Muscle layer of duodenum (tissue), 2 donors: ENCODE measurements at regions not wholly inside any gene's neighbourhood (a gene's known extent, or its start where the extent isn't known, plus 50 kb on each side); places are given as distances from the start of the nearest gene placed in this dataset.
A peak's percentile ranks its signal among the peaks of the same experiment; 100 is the strongest.

ENCODE experiments used
- H3K27ac ChIP-seq: one replicate; pipeline ENCODE4 v1.7.0; 2013; ENCODE audit warnings: mild to moderate bottlenecking, low read length
- H3K27me3 ChIP-seq: one replicate; pipeline ENCODE4 v1.7.0; 2013; ENCODE audit warnings: low read depth, mild to moderate bottlenecking, control low read depth, low read length
- H3K36me3 ChIP-seq, 2 donors: one replicate each; pipeline ENCODE4 v1.7.0; 2013; ENCODE audit warnings: low read length in 2 of 2, control low read depth in 1 of 2, mild to moderate bottlenecking in 1 of 2; ENCODE audit not compliant: insufficient read depth in 2 of 2, control insufficient read depth in 1 of 2
- H3K4me1 ChIP-seq, 2 donors: one replicate each; pipeline ENCODE4 v1.7.0; 2013; ENCODE audit warnings: low read length in 2 of 2, mild to moderate bottlenecking in 2 of 2, control low read depth in 1 of 2, moderate library complexity in 1 of 2; ENCODE audit not compliant: insufficient read depth in 2 of 2, control insufficient read depth in 1 of 2
- H3K4me3 ChIP-seq, 2 donors: one replicate each; pipeline ENCODE4 v1.7.0; 2013; ENCODE audit warnings: low read length in 2 of 2, low read depth in 1 of 2, mild to moderate bottlenecking in 1 of 2
- H3K9me3 ChIP-seq, 2 donors: one replicate each; pipeline ENCODE4 v1.7.0; 2013; ENCODE audit warnings: low read length in 2 of 2, control low read depth in 1 of 2, mild to moderate bottlenecking in 1 of 2; ENCODE audit not compliant: control insufficient read depth in 1 of 2
- donor health status: healthy.

- Histone ChIP-seq H3K27ac (no peak overlapping the region), H3K4me1 (peaks cover 0 to 3% of the 10 kb centered on the region in 2 donors), H3K9me3 (no peaks in the 10 kb centered on the region), H3K27me3 (no peaks in the 10 kb centered on the region), H3K4me3 (no peak overlapping the region), H3K36me3 (no peaks in the 10 kb centered on the region)
Observed at GRCh38 chr5:1952444-1953099, 69.8 kb upstream of the IRX4 start.

DNA sequence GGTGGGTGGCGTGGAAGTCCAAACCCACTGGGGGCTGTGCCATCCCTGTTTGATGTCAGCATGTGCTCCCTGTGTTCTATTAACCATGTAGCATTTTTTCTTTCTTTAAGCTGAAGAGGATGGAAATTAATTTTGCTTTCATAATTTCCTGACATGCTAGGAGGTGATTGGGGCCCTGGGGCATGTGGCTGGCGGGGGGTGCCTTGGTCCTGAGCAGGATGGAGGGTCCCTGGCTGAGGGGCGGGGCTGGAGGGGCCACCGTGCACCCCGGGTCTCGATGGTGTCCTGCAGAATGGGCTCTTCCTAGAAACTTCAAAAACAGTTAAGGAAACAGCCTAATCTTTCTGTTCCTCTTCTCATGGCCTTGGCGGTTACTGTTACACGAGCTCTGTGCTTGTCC, 69.3 kb upstream of the IRX4 start:
- no peak overlapping the region for H3K27ac ChIP-seq

DNA sequence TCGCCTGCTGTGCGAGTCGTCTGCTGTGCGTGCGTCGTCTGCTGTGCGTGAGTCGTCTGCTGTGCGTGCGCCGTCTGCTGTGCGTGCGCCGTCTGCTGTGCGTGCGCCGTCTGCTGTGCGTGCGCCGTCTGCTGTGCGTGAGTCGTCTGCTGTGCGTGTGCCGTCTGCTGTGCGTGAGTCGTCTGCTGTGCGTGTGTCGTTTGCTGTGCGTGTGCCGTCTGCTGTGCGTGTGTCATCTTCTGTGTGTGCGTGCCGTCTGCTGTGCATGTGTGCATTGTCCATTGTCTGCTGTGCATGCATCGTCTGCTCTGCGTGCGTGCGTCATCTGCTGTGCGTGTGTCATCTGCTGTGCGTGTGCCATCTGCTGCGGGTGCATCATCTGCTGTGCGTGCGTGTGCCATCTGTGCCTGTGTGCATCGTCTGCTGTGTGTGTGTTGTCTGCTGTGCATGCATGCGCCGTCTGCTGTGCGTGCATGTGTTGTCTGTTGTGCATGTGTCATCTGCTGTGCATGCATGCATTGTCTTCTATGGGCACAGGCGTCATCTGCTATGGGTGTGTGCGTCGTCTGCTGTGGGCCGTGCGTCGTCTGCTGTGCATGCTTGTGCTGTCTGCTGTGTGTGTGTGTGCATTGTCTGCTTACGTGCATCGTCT, 68.6 kb upstream of the IRX4 start:
- no peaks in the 10 kb centered on the region for H3K27me3 ChIP-seq
- H3K27ac ChIP-seq: no peak overlapping the region
- no peaks in the 10 kb centered on the region for H3K9me3 ChIP-seq
- H3K4me1 ChIP-seq: peaks cover 0 to 3% of the 10 kb centered on the region in 2 donors
- H3K36me3 ChIP-seq: no peaks in the 10 kb centered on the region
- H3K4me3 ChIP-seq: no peak overlapping the region

More for the DNA sequence above, 69.3 kb upstream of the IRX4 start:
- Histone ChIP-seq H3K9me3 (no peaks in the 10 kb centered on the region), H3K4me3 (no peak overlapping the region), H3K4me1 (peaks cover 0 to 3% of the 10 kb centered on the region in 2 donors), H3K27me3 (no peaks in the 10 kb centered on the region), H3K36me3 (no peaks in the 10 kb centered on the region)

GRCh38 chr5:1950708-1951103, 68.0 kb upstream of the IRX4 start:
- H3K4me1 ChIP-seq: peaks cover 0 to 3% of the 10 kb centered on the region in 2 donors
- no peak overlapping the region for H3K4me3 ChIP-seq
- no peak overlapping the region for H3K27ac ChIP-seq
- H3K27me3 ChIP-seq: no peaks in the 10 kb centered on the region
- no peaks in the 10 kb centered on the region for H3K9me3 ChIP-seq
- H3K36me3 ChIP-seq: no peaks in the 10 kb centered on the region

DNA sequence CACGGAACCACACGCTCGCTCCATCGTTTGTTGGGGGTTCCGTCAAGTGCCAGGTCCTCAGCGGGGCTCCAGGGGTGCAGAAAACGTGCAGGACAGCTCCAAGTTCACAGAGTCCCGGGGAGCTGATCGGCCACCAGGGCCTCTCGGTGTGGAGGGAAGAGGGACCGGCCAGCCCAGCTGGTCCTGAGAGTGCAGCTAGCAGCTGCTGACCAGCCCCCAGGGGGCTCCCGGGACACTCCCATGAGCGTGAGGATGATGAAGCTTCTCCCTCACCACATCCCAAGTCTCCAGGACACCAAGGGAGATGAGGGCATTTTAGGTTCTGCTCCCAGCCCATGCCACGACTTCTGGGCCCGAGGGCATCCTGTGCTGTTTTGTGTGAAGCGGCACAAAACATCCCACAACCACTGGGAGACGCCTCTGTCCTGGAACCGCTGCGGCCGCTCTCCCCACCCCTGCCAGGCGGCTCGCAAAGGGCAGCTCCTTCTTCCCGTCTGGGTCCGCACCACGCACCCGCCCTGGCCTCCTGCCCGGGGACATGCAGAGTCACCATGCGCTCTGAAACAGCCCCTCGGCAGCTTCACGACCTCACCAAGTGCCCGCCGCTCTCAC, 67.5 kb upstream of the IRX4 start:
- no peaks in the 10 kb centered on the region for H3K9me3 ChIP-seq
- no peak overlapping the region for H3K27ac ChIP-seq
- no peaks in the 10 kb centered on the region for H3K36me3 ChIP-seq
- H3K27me3 ChIP-seq: no peaks in the 10 kb centered on the region
- peaks cover 0 to 3% of the 10 kb centered on the region in 2 donors for H3K4me1 ChIP-seq
- no peak overlapping the region for H3K4me3 ChIP-seq

GRCh38 chr5:1949253-1949652, 66.5 kb upstream of the IRX4 start:
- Histone ChIP-seq H3K27me3 (no peaks in the 10 kb centered on the region), H3K27ac (no peak overlapping the region), H3K4me1 (peaks cover 0 to 3% of the 10 kb centered on the region in 2 donors), H3K4me3 (peak overlapping the region; percentile 4 to 48), H3K36me3 (no peaks in the 10 kb centered on the region), H3K9me3 (no peaks in the 10 kb centered on the region)

GRCh38 chr5:1948663-1949191, 66.0 kb upstream of the IRX4 start:
- H3K4me3 ChIP-seq: peak overlapping the region; percentile 4 to 48
- no peaks in the 10 kb centered on the region for H3K27me3 ChIP-seq
- no peak overlapping the region for H3K27ac ChIP-seq
- no peaks in the 10 kb centered on the region for H3K9me3 ChIP-seq
- H3K4me1 ChIP-seq: peaks cover 0 to 3% of the 10 kb centered on the region in 2 donors
- no peaks in the 10 kb centered on the region for H3K36me3 ChIP-seq

- no peak overlapping the region for H3K27ac ChIP-seq
- no peaks in the 10 kb centered on the region for H3K27me3 ChIP-seq
- no peaks in the 10 kb centered on the region for H3K9me3 ChIP-seq
- no peak overlapping the region for H3K4me3 ChIP-seq
- peaks cover 0 to 3% of the 10 kb centered on the region in 2 donors for H3K4me1 ChIP-seq
- H3K36me3 ChIP-seq: no peaks in the 10 kb centered on the region
Observed at GRCh38 chr5:1948111-1948510, 65.4 kb upstream of the IRX4 start.

DNA sequence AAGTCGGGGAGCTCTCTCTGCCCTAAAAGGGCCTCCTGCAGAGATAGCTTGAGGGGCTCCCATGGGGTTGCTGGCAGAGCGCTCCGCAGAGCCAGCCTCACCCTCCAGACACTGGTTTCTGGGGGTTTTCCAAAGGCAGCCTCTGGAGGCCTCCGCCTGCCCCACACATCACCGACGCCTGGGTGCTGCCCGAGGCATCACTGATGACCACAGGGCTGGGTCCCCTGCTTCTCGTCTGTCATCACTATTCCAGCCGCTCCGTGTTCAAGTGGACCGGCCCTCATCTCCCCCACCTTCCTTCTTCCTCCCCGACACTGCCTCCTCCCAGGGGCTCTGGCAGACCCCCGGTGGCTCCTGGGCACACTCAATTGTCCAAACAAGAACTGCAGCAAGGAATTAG, 64.1 kb upstream of the IRX4 start:
- H3K36me3 ChIP-seq: no peaks in the 10 kb centered on the region
- H3K27me3 ChIP-seq: no peaks in the 10 kb centered on the region
- no peak overlapping the region for H3K27ac ChIP-seq
- H3K9me3 ChIP-seq: peaks cover 0 to 2% of the 10 kb centered on the region in 2 donors
- H3K4me1 ChIP-seq: peaks cover 0 to 3% of the 10 kb centered on the region in 2 donors
- H3K4me3 ChIP-seq: no peak overlapping the region

DNA sequence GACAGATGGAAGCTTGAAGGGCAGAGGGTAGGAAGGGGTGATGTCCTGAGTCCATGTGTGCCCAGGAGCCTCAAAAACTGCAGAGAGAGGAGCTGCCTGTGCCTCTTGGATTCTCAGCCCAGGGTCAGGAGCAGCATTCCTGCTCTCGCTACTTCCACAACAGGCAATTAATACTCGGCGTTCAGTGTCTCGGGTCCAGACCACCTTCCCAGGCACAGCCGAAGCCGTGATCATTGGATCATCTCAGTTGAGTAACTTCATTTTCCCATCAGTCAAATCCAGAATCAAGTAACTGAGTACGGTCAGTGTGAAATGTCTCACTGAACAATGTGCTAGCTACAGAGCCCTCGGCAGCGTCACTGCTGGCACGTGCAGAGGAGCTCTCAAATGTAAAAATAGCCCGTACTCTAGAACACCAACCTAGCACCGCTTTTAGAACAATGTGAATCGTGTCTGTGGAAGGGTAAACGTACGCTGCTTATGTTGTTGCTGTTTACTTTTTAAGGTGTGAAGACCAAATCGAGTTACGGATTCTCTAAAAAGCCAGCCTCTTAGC, 63.5 kb upstream of the IRX4 start:
- H3K9me3 ChIP-seq: peaks cover 0 to 2% of the 10 kb centered on the region in 2 donors
- no peak overlapping the region for H3K27ac ChIP-seq
- no peak overlapping the region for H3K4me3 ChIP-seq
- no peaks in the 10 kb centered on the region for H3K36me3 ChIP-seq
- no peaks in the 10 kb centered on the region for H3K27me3 ChIP-seq
- peaks cover 0 to 3% of the 10 kb centered on the region in 2 donors for H3K4me1 ChIP-seq

DNA sequence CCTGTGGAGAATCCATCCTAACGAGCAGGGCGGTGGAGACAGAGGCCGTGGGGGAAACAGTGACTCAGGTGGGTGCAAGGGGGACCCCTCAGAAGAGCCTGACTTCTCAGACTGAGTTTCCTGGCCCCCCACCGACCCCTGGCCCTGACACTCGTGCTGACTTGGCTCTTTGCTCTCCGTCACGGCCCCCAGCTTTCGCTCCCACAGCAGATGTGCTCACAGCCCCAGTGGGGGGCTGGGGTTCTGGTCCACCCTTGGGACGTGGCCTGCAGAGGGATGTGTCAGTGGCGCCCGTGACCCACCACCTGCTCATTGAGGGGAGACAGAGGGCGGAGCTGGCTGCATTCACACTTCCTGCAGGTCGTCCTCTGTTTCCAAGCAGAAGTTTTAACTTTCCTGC, 62.9 kb upstream of the IRX4 start:
- H3K36me3 ChIP-seq: no peaks in the 10 kb centered on the region
- no peaks in the 10 kb centered on the region for H3K27me3 ChIP-seq
- no peak overlapping the region for H3K4me3 ChIP-seq
- peaks cover 0 to 3% of the 10 kb centered on the region in 2 donors for H3K4me1 ChIP-seq
- no peak overlapping the region for H3K27ac ChIP-seq
- peaks cover 0 to 2% of the 10 kb centered on the region in 2 donors for H3K9me3 ChIP-seq
